Hematopoietic multipotent progenitor cell treated with erythropoietin and hydrocortisone succinate and interleukin-3 and kit ligand, for 17 days (in vitro differentiated cells): ENCODE measurements at regions not wholly inside any gene's neighbourhood (a gene's known extent, or its start where the extent isn't known, plus 50 kb on each side); places are given as distances from the start of the nearest gene placed in this dataset.
A peak's percentile ranks its signal among the peaks of the same experiment; 100 is the strongest.

Source experiments
- DNase-seq: peaks from one replicate; pipeline ENCODE4 v3.0.0-alpha.2; 2015; ENCODE audit warnings: low spot score

DNA sequence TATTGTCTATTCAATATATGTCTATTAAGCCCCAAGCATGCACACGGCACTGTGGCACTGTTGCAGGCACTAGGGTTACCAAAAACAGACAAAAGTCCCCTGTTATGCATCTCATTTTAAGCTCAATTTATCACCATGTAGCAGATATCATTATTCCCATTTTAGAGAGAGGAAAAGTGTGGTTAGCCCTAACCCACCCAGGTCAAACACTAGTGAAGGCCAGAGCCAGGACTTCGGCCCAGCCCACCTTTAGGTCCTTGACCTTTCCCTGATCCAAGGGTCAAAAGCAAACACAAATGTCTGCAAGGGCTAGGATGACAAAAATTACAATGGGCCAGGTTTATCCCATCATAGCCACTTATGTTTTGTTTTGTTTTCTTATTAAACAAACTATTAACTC lies 130.3 kb upstream of the NUDT7 start:
- DNase-seq = no peak

DNA sequence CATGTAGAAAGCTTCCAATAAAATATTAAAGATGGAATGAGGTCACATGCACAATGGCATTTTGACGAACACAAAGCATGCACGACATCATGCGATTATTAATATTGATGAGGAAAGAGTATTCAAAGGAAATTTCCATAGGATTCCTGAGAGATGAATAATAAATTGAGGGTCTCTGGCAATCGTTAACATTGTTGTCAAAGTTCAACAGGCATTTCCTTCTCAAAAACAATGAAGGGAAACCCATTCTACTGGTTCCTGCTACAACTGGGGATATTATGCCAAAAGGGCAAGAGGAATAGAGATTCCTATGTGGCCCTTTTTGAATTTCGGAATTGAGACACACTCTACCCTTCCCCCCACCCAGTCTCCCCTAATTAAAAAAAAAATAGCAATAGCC lies 128.3 kb upstream of the NUDT7 start:
- DNase-seq = no peak

DNA sequence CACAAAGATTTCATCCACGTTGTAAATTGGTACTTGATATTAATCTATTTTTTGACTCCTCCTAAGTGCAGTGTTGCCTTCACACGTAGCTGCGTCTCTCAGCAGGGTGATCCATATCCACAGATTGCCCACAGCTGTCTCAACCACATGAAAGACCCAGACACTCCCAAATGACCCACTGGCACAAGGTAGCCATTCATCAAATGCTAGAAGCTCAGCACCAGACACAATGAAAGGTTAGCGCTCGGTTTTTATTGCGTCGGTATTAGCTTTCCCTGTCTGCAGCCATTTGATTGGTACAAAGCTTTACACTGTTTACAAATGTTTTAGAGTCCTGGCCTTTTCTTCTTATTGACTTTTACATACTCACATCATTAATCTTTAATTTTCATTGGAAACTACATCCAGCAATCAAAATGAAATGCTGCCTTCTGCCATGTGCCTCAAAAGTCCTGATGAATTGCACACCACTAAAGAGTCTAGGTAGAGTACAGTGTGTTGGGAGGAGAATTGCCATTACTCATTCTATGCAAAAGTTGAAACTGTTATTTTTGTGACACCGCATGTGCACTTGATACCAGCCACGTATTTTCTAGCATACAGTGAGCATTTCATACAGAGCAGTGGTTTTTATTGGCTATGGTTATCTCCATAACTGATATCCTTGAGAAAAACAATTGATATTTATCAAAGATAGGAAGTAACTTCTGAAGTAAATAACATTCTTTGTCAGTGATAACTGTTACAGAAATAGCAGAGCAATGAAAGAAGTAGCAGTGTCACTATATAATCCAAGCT lies 127.3 kb upstream of the NUDT7 start:
- DNase-seq = no peak

DNA sequence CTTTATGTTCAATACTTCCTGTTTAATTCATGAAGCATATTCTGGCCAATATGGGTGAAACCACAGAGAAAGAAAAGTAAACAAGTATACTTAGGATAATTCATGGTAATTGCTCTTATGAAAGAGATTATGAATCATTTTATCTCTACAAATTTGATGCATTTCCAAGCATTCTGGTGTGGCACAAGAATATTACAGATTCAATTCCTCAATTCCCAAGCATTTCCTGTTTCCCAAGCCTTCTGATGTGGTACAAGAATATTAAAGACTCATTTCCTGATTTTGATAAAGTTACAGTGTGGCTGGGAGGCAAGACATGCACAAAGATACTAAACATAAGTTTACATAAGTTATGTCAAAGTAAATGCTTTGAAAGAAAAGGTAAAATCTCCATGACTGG lies 126.1 kb upstream of the NUDT7 start:
- DNase-seq = no peak

DNA sequence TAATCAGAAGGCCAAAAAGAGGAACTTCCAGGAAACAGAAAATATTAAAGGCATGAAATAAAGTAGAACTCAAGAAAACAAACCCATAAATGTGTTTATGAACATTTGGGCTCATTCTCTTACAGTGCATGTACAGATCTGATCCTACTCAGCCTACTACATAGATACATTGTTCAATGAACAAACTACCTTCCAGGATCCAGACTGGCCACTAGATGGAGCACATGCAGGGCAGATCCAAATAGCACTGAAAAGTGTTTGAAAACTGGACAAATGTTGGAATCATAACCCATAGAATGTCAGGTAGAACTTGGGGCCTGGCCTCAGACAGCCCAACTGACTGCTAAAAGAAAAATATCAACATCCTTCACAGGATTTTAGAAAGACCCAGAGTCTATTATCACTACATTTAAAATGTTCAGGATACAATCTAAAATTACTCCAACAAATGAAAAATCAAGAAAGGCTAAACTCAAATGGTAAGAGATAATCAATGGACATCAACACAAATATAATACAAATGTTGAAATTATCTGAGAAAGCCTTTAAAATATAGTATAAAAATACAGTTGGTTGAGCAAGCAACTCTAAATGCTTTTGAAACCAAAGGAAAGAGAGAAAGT lies 122.4 kb upstream of the NUDT7 start:
- DNase-seq = peak; percentile 9

DNA sequence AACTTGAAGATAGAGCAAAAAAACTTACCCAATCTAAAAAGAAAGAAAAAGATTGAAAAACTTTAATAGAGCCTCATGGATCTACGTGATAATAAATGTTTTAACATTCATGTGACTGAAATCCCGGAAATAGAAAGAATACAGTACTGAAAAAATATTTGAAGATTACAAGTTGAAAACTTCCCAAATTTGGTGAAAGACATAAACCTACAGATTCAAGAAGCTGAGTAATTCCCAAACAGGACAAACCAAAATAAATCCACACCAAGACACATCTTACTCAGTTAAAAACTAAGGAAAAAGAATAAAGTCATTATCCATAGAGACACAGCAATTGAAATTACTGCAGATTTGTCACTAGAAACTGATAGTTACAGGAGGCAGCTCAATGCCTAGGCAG lies 121.8 kb upstream of the NUDT7 start:
- DNase-seq = no peak

DNA sequence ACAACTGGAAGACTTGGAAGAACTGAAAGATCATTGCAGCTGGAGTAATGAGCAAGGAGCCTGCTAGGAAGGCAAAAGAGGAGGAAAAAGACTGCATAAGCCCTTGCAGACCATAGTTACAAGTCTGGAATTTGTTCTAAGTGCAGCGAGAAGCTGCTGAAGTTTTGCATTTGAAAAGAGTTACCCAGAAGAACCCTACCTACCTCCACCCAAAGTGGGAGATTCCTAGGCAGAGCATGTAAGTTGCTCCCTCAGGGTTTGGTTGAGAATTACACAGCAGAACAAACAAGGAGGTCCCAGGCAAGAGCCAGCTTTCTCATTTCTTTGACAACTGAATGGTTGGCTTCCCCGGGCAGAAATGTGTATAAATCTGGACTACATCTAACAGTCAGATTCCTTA lies 118.7 kb upstream of the NUDT7 start:
- DNase-seq = no peak

DNA sequence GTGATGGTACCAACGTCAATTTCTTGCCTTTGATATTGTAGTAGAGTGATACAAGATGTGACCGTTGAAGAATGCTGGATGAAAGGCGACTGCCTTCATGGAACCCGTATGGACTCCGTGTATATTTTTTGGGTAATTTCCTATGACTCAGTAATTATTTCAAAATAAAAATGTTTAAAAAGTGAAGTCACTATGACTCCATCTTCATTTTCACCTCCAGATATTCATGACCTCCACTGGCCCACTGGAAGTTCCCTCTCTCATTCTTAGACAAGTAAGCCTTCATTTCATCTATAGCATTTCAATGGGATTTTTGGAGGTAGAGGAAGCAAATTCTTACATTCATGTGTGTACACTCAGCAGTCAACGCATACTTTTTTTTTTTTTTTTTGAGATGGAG lies 111.8 kb upstream of the NUDT7 start:
- no peak for DNase-seq

DNA sequence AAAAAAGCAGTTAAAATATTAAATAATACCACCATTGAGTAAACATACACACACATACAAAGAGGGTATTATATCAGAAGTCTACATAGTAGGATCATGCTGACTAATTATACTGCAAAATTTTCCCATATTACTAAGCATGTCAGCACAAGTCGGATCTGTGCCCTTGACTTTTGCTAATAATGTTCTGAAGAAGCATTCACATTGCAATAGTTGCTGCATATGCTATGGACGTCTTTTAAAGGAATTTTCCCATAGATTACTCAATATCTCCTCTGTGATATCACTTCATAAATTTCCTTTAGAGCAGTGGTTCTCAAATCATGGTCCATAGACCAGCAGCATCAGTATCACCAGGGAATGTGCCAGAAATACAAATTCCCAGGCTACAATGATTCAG lies 110.9 kb upstream of the NUDT7 start:
- no peak for DNase-seq

DNA sequence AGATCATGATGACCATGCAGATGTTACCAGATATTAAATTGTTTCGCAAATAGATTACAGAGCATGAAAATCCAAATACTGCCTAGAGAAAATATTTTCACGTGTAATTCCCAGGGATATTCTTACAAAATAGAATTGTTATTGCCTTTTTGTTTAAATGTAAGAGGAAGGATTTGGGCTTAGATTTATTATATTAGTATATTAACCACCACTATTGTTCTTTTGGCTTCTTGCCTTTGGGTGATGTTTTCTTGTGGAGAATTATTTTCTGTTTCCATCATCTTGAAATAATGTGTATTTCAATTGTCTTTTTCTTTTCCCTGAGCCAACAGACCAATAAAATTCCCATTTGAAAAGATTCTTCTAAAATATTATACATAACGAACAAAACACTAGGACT lies 109.7 kb upstream of the NUDT7 start:
- DNase-seq = no peak

DNA sequence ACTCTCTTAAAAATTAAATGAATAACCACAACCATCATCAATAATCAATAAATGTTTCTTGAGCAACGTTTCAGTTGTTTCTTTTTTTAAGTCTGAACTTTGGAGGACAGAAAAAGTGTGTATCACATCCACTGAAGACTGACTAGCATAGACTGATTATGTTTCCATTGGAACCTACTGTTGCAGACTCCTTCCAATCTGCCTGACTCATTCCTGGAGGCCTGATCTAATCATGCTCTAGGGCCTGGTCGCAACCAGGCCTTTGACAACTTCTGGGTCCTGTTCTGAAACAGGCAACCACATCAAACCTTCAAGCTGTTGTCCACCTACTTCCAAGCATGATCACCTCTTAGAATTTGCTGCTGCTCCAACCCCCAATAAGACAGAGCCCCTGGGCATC lies 109.2 kb upstream of the NUDT7 start:
- no peak for DNase-seq

DNA sequence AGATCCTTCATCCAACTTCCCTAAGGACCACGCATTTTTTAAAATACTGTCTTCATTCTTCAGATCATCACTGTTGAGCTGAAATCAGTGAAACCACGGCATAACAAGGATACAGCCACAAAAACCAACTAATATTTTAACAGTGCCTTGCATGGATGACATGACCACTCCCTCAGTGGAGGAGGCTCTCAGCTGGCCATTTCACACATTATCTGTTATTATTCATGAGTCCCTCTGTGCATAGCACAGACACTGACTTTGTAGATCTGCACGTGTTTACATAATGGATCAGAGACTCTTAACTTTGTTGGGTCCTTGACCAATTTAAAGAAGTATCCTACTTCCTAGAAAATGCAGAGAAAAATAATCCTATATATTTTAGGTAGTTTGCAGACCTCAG lies 104.8 kb upstream of the NUDT7 start:
- DNase-seq = no peak

DNA sequence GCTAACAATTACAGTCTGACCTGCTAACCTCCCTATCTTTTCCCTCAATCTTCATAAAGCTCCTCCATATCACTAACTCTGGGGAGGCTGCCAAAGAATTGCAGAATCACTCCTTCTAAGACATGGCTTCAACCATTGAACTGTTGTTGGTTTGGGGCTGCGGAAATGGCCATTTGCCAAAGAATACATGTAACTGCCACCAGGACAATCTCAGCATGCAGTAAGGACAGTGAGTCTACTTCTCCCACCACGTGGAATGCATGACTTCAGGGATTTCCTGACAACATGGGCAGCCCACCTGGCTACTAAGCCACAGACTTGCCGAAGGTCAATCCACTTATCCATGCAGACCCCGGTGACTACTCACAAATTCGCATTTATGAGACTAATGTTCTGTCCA lies 104.3 kb upstream of the NUDT7 start:
- DNase-seq = no peak

DNA sequence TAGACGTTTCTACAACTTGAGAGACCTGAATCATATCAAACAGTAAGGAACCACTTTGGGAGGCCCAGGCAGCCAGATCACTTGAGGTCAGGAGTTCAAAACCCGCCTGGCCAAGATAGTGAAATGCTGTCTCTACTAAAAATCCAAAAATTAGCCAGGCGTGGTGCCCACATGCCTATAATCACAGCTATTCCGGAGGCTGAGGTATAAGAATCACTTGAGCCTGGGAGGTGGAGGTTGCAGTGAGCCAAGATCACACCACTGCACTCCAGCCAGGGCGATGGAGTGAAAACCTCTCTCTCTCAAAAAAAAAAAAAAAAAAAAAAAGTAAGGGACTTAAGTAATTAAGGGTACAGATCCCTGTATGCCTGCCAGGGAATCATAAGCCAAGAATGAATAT lies 103.4 kb upstream of the NUDT7 start:
- DNase-seq = no peak

DNA sequence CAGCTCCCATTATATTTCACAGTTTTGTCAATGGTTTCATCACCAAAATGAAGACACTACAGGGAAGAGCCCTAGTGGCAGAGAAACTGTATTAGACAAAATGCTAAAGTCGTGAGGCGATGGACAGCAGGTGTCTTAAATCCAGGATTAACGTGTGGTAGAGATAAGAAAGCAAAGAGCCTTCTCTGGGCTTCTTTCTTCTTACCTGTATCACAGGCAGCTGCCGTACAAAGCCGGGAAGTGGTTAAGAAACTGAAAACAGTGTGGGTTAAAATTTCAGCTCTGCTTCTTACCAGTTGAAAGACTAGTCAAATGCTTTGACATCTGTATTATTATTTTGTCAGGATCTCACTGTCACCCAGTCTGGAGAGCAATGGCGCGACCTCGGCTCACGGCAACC lies 98.2 kb upstream of the NUDT7 start:
- no peak for DNase-seq

DNA sequence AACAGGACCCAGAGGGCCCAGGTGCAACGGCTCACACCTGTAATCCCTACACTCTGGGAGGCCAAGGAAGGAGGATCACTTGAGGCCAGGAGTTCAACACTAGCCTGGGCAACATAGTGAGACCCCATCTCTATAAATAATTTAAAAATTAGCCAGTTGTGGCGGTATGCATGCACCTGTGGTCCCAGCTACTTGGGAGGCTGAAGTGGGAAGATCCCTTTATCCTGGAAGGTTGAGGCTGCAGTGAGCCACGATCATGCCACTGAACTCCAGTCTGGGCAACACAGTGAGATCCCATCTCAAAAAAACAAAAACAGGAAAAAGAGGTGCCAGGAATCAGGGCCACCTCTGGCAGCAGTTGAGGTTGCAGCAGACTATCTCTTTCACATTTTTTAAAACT lies 85.7 kb upstream of the NUDT7 start:
- DNase-seq = no peak

DNA sequence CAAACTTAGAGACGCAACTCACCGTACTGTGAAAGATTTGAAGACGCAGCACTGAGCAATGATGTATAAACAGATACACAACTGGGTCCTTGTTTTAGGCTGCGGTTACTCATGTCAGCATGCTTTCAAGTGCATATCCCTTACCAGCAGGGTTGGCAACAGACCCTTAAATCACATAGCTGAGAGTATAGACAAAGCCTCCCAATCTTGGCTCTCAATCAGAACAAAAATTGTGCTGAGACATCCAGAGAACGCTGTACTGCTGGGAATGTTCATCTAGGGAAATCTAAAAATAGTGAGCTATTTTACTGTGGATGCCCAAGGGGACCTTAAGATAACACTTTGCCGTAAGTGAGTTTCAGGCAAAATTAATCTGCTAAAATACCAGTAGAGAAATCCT lies 84.4 kb upstream of the NUDT7 start:
- no peak for DNase-seq

DNA sequence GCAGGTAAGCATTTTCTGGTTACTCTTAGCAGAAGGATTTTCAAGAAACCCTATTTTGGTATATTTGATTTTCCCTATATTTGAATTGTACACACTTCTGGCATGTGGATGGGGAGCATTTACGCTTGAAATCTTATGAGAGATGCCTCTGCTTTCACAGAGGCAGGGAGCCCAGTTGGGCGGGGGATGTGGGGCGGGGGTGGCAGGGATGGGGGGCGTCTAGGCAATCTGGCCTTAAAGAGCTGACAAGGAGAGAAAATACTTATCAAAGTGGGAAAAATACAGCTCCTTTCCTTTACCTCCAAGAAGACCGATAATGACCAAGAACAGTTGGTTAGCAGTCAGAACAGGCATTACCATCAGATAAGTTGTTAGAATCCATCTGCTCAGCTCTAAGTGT lies 79.1 kb upstream of the NUDT7 start:
- no peak for DNase-seq

DNA sequence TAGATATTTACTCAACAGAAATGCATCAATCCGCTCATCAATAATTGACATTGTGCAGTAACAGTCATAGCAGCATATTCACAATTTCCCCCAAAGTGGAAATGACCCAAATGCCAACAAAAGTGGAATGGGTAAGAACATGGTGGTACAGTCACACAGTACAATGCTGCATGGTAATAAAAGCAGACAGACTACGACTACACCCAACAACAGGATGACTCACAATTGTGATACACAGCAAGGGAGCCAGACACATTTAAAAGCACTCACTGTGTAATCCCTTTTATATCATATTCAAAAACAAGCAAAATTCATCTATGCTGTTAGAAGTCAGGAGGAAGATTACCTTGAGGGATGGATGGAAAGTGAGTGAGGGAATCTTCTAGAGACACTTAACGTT lies 76.5 kb upstream of the NUDT7 start:
- no peak for DNase-seq

DNA sequence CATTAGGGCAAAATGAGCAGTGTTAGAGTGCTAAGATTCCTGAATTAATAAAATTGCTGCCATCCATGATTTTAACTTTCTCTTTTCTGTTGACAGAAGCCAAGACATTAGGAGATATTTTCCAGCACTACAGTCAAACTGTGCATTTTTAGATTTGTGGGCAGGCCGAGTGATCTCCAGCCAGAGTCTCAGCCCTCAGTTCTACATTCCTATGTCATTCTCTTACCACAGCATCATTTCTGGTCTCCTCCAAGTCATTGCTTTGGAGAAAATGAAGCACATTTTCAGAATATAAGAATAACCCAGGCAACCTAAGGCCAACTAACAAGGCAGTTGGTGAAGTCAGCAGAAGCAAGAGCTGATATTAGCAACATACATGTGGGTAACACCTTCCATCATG lies 74.6 kb upstream of the NUDT7 start:
- DNase-seq = no peak

DNA sequence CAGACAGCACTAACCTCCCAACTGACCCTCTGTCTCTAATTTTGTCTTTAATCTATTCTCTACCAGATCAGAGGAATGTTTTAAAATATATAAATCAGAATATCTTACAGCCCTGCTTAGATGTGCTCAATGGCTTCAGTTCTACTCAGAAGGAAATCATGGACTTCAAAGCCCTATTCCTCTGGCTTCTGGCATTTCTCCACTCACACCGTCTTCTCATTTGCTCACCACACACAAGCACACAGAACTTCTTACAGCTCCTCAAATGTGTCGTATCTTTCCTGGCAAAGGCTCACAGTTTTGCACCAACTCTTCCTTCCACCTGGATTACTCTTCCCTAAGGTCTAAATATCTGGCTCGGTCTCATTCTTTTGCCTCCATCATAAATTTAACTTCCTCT lies 71.6 kb upstream of the NUDT7 start:
- DNase-seq = no peak

DNA sequence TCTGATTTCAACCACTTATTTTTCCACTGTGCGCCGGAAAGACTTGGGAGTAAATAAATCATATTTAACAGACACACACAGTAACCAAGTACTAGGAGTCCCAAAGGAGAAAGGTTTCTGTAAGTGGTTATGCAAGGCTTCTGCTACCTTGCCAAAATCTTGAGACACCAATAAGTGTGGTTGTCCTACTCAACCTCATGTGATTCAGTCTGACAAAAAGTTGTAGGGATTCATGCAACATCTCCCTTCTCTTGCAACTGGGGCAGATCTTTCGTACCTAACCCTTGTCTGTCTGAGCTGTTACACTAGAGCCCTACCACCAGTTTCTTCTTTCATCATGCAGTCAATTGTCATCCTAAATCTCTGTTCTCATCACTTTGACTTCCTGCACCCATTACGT lies 69.9 kb upstream of the NUDT7 start:
- no peak for DNase-seq

DNA sequence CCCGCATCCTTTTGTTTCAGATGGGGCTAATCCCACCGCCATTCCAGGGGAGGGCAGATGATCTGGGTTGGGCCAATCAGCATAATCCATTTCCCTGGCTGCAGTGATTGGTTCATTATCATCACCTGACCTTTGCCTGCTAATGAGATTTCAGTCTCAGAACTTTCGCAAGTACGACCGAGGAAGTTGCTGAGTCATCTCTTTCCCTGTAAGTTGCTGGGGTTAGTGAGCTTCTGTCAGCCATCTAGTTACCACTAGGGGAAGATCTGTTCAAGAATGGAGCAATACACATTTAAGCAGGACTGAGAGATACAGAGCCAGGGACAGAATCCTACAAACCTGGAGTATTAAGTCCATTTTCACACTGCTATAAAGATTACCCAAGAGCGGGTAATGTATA lies 65.3 kb upstream of the NUDT7 start:
- no peak for DNase-seq

DNA sequence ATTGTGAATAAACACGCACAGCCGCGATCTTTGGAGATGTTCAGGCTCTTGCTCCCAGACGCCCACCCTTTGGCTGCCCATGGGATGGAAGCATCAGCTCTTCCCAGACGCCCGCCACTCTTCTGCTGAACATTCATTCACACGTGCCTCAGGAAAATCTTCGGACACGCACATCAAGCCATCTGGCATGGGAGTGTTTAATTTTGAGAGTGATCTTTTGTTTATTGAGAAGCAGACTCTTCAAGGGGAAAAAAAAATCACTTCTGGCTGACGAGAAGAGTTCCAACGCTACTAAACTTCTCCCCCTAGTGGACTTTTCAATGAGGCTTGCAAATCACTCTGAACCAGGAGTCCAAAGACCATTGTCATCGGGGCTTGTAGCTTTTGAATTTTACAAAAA lies 62.0 kb upstream of the NUDT7 start:
- no peak for DNase-seq
